Adrenal gland (tissue), 9 donors: ENCODE measurements at regions not wholly inside any gene's neighbourhood (a gene's known extent, or its start where the extent isn't known, plus 50 kb on each side); places are given as distances from the start of the nearest gene placed in this dataset.

Source experiments
- DNase-seq, 7 donors: peaks; one replicate each; pipeline ENCODE4 v3.0.0-alpha.2; 2019 to 2020
- H3K27ac ChIP-seq, 5 donors: fragments of 200-600 bp; sonication (generic) in 4 of 5; 1 replicate in 3 of 5; 2 replicates in 2 of 5; pipeline versions ENCODE4 v1.5.1 to v1.8.0; 2016 to 2020; ENCODE audit warnings: mild to moderate bottlenecking in 1 of 5
- H3K27me3 ChIP-seq: fragments of 200-600 bp; 2 replicates; pipeline ENCODE4 v1.8.0; 2021
- H3K36me3 ChIP-seq, 2 donors: fragments of 200-600 bp; replicated peaks in 1 of 2; 1 replicate in 1 of 2; 2 replicates in 1 of 2; pipeline versions ENCODE4 v1.5.1 to v1.8.0; 2018 to 2022
- H3K4me1 ChIP-seq, 2 donors: fragments of 200-600 bp; replicated peaks in 1 of 2; 1 replicate in 1 of 2; 2 replicates in 1 of 2; pipeline versions ENCODE4 v1.5.1 to v1.8.0; 2018 to 2021
- H3K4me3 ChIP-seq, 4 donors: fragments of 200-600 bp; sonication (generic) in 3 of 4; one replicate each; pipeline ENCODE4 v1.5.1; 2016 to 2018
- H3K9me3 ChIP-seq, 3 donors: fragments of 200-600 bp; sonication (generic) in 1 of 3; replicated peaks in 1 of 3; 1 replicate in 2 of 3; 2 replicates in 1 of 3; pipeline versions ENCODE4 v1.5.1 to v1.8.0; 2016 to 2021
- POLR2A ChIP-seq, 2 donors: fragments of 450-650 bp; IDR thresholded peaks; one replicate each; pipeline ENCODE4 v1.6.1; 2017; ENCODE audit warnings: antibody characterized with exemption in 2 of 2, mild to moderate bottlenecking in 2 of 2, moderate library complexity in 1 of 2
- WGBS, 4 donors: extraction: QIAGEN DNeasy Blood & Tissue Kit in 2 of 4; methylation state at CpG; one replicate each; pipeline versions ENCODE4 v1.1.5 to v1.1.7; 2013 to 2017; 5-methylcytosine and 5-hydroxymethylcytosine counted together
- intact Hi-C, 2 donors: fragments of 100-400 bp; cut with DNase I; formaldehyde crosslinking; loops; one replicate each; pipeline versions ENCODE4 v1.14.1 to v1.15.0; 2022 to 2023
- TF ChIP-seq, protein P1 (sequence below), 6 experiments: fragments of 450-650 bp in 4 of 6; fragments of 200-600 bp in 2 of 6; sonication (generic) in 1 of 6; IDR thresholded peaks; 1 replicate in 5 of 6; 2 replicates in 1 of 6; pipeline versions ENCODE4 v1.5.1 to v1.8.0; 2016 to 2021; ENCODE audit warnings: antibody characterized with exemption in 6 of 6, mild to moderate bottlenecking in 2 of 6, moderate library complexity in 1 of 6
- donor health status: healthy with polysubstance abuse.
- donor health status: Bipolar disorder and iron deficiency.
- donor health status: DM: yes; HTN: yes; CAD: no.
- donor health status: DM: no; HTN: no; CAD: no.
- donor health status: DM: no; HTN: no; CAD: no.

- intact Hi-C loops: loop anchor here in 1 of 2 donors (10.0 kb wide), 1 partner anchor 237 kb away; no protein-coding TSS in a partner anchor
- no peaks in the 10 kb centered on the region for H3K9me3 ChIP-seq
- 87 to 97% (median 91%) methylated on average over 13 of the region's 13 CpGs for WGBS, 4 donors
- no peak for DNase-seq
- no peaks in the 10 kb centered on the region for H3K27me3 ChIP-seq
- no peak overlapping the region for H3K4me3 ChIP-seq
- no peaks in the 10 kb centered on the region for H3K36me3 ChIP-seq
- peaks cover 3 to 13% of the 10 kb centered on the region in 2 donors for H3K4me1 ChIP-seq
- TF ChIP-seq POLR2A (IDR thresholded peaks at IDR 0.05): no peak
- TF ChIP-seq, protein P1, sequence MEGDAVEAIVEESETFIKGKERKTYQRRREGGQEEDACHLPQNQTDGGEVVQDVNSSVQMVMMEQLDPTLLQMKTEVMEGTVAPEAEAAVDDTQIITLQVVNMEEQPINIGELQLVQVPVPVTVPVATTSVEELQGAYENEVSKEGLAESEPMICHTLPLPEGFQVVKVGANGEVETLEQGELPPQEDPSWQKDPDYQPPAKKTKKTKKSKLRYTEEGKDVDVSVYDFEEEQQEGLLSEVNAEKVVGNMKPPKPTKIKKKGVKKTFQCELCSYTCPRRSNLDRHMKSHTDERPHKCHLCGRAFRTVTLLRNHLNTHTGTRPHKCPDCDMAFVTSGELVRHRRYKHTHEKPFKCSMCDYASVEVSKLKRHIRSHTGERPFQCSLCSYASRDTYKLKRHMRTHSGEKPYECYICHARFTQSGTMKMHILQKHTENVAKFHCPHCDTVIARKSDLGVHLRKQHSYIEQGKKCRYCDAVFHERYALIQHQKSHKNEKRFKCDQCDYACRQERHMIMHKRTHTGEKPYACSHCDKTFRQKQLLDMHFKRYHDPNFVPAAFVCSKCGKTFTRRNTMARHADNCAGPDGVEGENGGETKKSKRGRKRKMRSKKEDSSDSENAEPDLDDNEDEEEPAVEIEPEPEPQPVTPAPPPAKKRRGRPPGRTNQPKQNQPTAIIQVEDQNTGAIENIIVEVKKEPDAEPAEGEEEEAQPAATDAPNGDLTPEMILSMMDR (IDR thresholded peaks at IDR 0.05): no peak
- H3K27ac ChIP-seq: no peak overlapping the region
Observed at GRCh38 chr7:47671358-47671757, 89.4 kb upstream of the TNS3 start.

- 66 to 86% (median 71%) methylated on average over 6 of the region's 6 CpGs for WGBS, 4 donors
- H3K36me3 ChIP-seq: no peaks in the 10 kb centered on the region
- no peak overlapping the region for H3K27ac ChIP-seq
- peaks cover 3 to 13% of the 10 kb centered on the region in 2 donors for H3K4me1 ChIP-seq
- H3K4me3 ChIP-seq: no peak overlapping the region
- intact Hi-C loops: loop anchor here in 1 of 2 donors (10.0 kb wide), 1 partner anchor 236 kb away; no protein-coding TSS in a partner anchor
- no peaks in the 10 kb centered on the region for H3K9me3 ChIP-seq
- peak in 1 of 7 donors; percentile 14 for DNase-seq
- TF ChIP-seq POLR2A (IDR thresholded peaks at IDR 0.05): no peak
- no peaks in the 10 kb centered on the region for H3K27me3 ChIP-seq
Observed at GRCh38 chr7:47670729-47671128, 88.8 kb upstream of the TNS3 start.

DNA sequence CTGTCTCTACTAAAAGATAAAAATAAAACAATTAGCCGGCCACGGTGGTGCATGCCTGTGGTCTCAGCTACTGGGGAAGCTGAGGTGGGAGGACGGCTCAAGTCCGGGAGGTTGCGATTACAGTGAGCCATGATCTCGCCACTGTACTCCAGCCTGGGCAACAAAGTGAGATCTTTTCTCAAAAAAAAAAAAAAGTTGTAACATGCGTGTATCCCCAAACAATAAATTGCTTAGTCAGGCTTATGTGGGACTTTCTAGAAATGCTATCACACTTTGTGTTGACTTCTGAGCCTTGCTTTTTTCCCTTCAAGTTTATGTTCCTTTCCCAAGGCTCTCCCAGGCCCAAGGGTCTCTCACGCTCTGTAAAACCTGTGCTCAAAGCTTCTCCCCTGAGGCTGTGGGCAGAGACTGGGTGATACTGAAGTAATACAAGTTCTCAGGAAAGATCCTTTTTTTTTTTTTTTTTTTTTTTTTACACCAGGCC, 88.0 kb upstream of the TNS3 start:
- TF ChIP-seq POLR2A (IDR thresholded peaks at IDR 0.05): no peak
- TF ChIP-seq, protein P1 (IDR thresholded peaks at IDR 0.05): no peak
- Histone ChIP-seq H3K4me1 (peaks cover 3 to 13% of the 10 kb centered on the region in 2 donors), H3K27ac (peak overlapping the region; percentile 17 to 80 (median 43)), H3K9me3 (no peaks in the 10 kb centered on the region), H3K27me3 (no peaks in the 10 kb centered on the region), H3K36me3 (no peaks in the 10 kb centered on the region), H3K4me3 (no peak overlapping the region)
- intact Hi-C loops: loop anchor here in 1 of 2 donors (10.0 kb wide), 1 partner anchor 235 kb away; no protein-coding TSS in a partner anchor
- 56 to 74% (median 72%) methylated on average over 7 to 8 of the region's 8 CpGs for WGBS, 4 donors
- no peak for DNase-seq

GRCh38 chr7:47669178-47669891, 87.4 kb upstream of the TNS3 start:
- Histone ChIP-seq H3K27me3 (no peaks in the 10 kb centered on the region), H3K36me3 (no peaks in the 10 kb centered on the region), H3K27ac (peak overlapping the region; percentile 18 to 80 (median 62)), H3K4me3 (no peak overlapping the region), H3K9me3 (no peaks in the 10 kb centered on the region), H3K4me1 (peaks cover 3 to 13% of the 10 kb centered on the region in 2 donors)
- TF ChIP-seq POLR2A (IDR thresholded peaks at IDR 0.05): no peak
- TF ChIP-seq, protein P1 (IDR thresholded peaks at IDR 0.05): peak in 2 of 6 experiments; percentile 31 to 44
- intact Hi-C loops: no loop called here
- WGBS, 4 donors: 49 to 65% (median 58%) methylated on average over 10 of the region's 10 CpGs
- DNase-seq: peak; percentile 80 to 95 (median 89)
